Loucy (cell line): ENCODE measurements at regions not wholly inside any gene's neighbourhood (a gene's known extent, or its start where the extent isn't known, plus 50 kb on each side); places are given as distances from the start of the nearest gene placed in this dataset.

ENCODE experiments used
- H2AFZ ChIP-seq: fragments of 200-600 bp; sonication (generic); 2 replicates; pipeline ENCODE4 v1.6.0; 2016; ENCODE audit warnings: antibody characterized with exemption, mild to moderate bottlenecking, low read length, moderate library complexity
- H3F3A ChIP-seq: fragments of 200-600 bp; 2 replicates; pipeline ENCODE4 v1.6.0; 2016; ENCODE audit warnings: antibody characterized with exemption, low read depth, mild to moderate bottlenecking
- H3K27me3 ChIP-seq: fragments of 200-600 bp; sonication (generic); 2 replicates; pipeline ENCODE4 v1.6.1; 2014; ENCODE audit warnings: low read length, mild to moderate bottlenecking; ENCODE audit not compliant: insufficient read depth, poor library complexity, severe bottlenecking
- H3K36me3 ChIP-seq: fragments of 200-600 bp; sonication (generic); 2 replicates; pipeline ENCODE4 v1.6.1; 2016; ENCODE audit warnings: low read length; ENCODE audit not compliant: insufficient read depth
- H3K4me1 ChIP-seq: fragments of 200-600 bp; sonication (generic); 2 replicates; pipeline ENCODE4 v1.5.1; 2014; ENCODE audit warnings: low read length, mild to moderate bottlenecking; ENCODE audit not compliant: insufficient read depth, poor library complexity, severe bottlenecking
- H3K4me2 ChIP-seq: fragments of 200-600 bp; sonication (generic); 2 replicates; pipeline ENCODE4 v1.6.0; 2014; ENCODE audit warnings: antibody characterized with exemption, low read length, low read depth, mild to moderate bottlenecking; ENCODE audit not compliant: poor library complexity, severe bottlenecking
- H3K4me3 ChIP-seq: fragments of 200-600 bp; sonication (generic); 2 replicates; pipeline ENCODE4 v1.5.1; 2014; ENCODE audit warnings: low read length, mild to moderate bottlenecking, mixed read lengths; ENCODE audit not compliant: poor library complexity, severe bottlenecking
- H3K79me2 ChIP-seq: fragments of 200-600 bp; sonication (generic); 2 replicates; pipeline ENCODE4 v1.6.1; 2014; ENCODE audit warnings: low read length; ENCODE audit not compliant: insufficient read depth
- H3K9ac ChIP-seq: fragments of 200-600 bp; sonication (generic); 2 replicates; pipeline ENCODE4 v1.6.0; 2014; ENCODE audit warnings: mild to moderate bottlenecking, low read depth, low read length, moderate library complexity; ENCODE audit not compliant: poor library complexity, severe bottlenecking
- H3K9me2 ChIP-seq: fragments of 200-600 bp; sonication (generic); replicated peaks from 2 replicates; pipeline ENCODE4 v1.6.1; 2016; ENCODE audit warnings: low read depth, low read length, mixed read lengths
- H3K9me3 ChIP-seq: fragments of 200-600 bp; sonication (generic); 2 replicates; pipeline ENCODE4 v1.6.1; 2014; ENCODE audit warnings: mild to moderate bottlenecking, antibody characterized with exemption, low read length, low read depth; ENCODE audit not compliant: insufficient read depth
- H4K20me1 ChIP-seq: fragments of 200-600 bp; sonication (generic); 2 replicates; pipeline ENCODE4 v1.6.0; 2014; ENCODE audit warnings: antibody characterized with exemption, low read length, mild to moderate bottlenecking; ENCODE audit not compliant: insufficient read depth, poor library complexity, severe bottlenecking
- CTCF ChIP-seq: fragments of 200-600 bp; sonication (generic); conservative IDR thresholded peaks from 2 replicates; pipeline ENCODE4 v1.5.1; 2014; ENCODE audit warnings: mild to moderate bottlenecking, antibody characterized with exemption, low read length
- EZH2phosphoT487 ChIP-seq: fragments of 200-600 bp; IDR thresholded peaks from 2 replicates; pipeline ENCODE4 v1.6.1; 2018; ENCODE audit warnings: antibody characterized with exemption, mild to moderate bottlenecking, moderate library complexity, borderline replicate concordance

GRCh38 chr18:60624207-60624606 lies 251.6 kb upstream of the MC4R start:
- no peaks in the 10 kb centered on the region for H3K27me3 ChIP-seq
- H3K4me3 ChIP-seq: no peak overlapping the region
- H2AFZ ChIP-seq: no peak overlapping the region
- TF ChIP-seq EZH2phosphoT487: no peak
- H3K4me1 ChIP-seq: no peaks in the 10 kb centered on the region
- no peaks in the 10 kb centered on the region for H4K20me1 ChIP-seq
- H3K36me3 ChIP-seq: no peaks in the 10 kb centered on the region
- H3K79me2 ChIP-seq: no peaks in the 10 kb centered on the region
- H3K9ac ChIP-seq: no peak overlapping the region
- H3K9me2 ChIP-seq: no peaks in the 10 kb centered on the region
- no peaks in the 10 kb centered on the region for H3K9me3 ChIP-seq
- H3K4me2 ChIP-seq: no peak overlapping the region
- no peaks in the 10 kb centered on the region for H3F3A ChIP-seq

DNA sequence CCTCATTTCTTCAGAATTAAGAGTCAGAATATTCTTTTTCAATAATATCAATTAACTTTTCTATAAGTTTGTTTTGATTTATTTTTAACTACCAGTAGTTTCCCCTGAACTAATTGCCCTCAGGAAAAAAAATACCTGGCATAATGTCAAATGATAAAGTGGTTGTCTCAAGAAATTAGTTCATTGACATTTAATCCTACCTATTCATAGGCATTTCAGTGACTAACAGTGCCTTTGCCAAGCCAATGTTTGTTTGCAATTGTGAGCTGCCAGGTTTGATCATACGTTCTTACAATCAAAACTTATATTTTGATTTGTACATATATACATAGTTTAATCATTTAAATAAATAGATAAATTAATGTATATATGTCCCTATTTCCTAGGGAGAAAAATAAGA lies 267.3 kb upstream of the MC4R start:
- Histone ChIP-seq H3K79me2 (no peaks in the 10 kb centered on the region), H3K4me1 (no peaks in the 10 kb centered on the region), H2AFZ (no peak overlapping the region), H3F3A (no peaks in the 10 kb centered on the region), H3K4me3 (no peak overlapping the region), H3K4me2 (no peak overlapping the region), H3K9me2 (no peaks in the 10 kb centered on the region), H3K36me3 (no peaks in the 10 kb centered on the region), H3K9me3 (no peaks in the 10 kb centered on the region), H3K27me3 (no peaks in the 10 kb centered on the region), H3K9ac (no peak overlapping the region), H4K20me1 (no peaks in the 10 kb centered on the region)
- TF ChIP-seq EZH2phosphoT487 (no peak), CTCF (no peak)

DNA sequence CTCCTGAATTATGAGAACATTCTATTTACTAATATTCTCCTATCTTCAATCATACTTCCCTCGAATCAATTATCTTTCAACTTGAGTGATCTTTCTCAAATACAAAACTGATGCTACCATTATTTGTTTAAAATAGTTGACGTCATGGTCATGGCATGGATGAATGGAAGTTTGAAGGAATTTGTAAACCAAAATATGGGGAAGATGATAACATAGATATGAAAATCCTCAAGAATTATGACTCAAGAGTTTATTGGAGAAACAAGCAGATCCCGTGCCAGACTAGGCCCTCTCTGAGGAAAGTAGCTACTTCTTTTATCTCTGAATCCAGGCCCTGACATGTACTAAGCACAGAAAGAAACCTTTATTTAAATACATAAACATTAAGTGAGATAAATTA lies 270.4 kb upstream of the MC4R start:
- H3F3A ChIP-seq: no peaks in the 10 kb centered on the region
- no peaks in the 10 kb centered on the region for H3K79me2 ChIP-seq
- no peak for TF ChIP-seq CTCF
- no peak for TF ChIP-seq EZH2phosphoT487
- H3K9me3 ChIP-seq: no peaks in the 10 kb centered on the region
- H2AFZ ChIP-seq: no peak overlapping the region
- H3K9ac ChIP-seq: no peak overlapping the region
- H3K27me3 ChIP-seq: no peaks in the 10 kb centered on the region
- H3K4me2 ChIP-seq: no peak overlapping the region
- no peak overlapping the region for H3K4me3 ChIP-seq
- no peaks in the 10 kb centered on the region for H3K9me2 ChIP-seq
- H3K4me1 ChIP-seq: no peaks in the 10 kb centered on the region
- no peaks in the 10 kb centered on the region for H4K20me1 ChIP-seq
- H3K36me3 ChIP-seq: no peaks in the 10 kb centered on the region

- Histone ChIP-seq H3K4me1 (no peaks in the 10 kb centered on the region), H3K79me2 (no peaks in the 10 kb centered on the region), H3K9ac (no peak overlapping the region), H3K4me3 (no peak overlapping the region), H3K9me2 (no peaks in the 10 kb centered on the region), H3K4me2 (no peak overlapping the region), H3K36me3 (no peaks in the 10 kb centered on the region), H3K9me3 (no peaks in the 10 kb centered on the region), H3K27me3 (no peaks in the 10 kb centered on the region), H4K20me1 (no peaks in the 10 kb centered on the region), H3F3A (no peaks in the 10 kb centered on the region), H2AFZ (no peak overlapping the region)
- TF ChIP-seq CTCF (no peak), EZH2phosphoT487 (no peak)
Measured at GRCh38 chr18:60646725-60647124, 274.1 kb upstream of the MC4R start.
